HepG2 (cell line): ENCODE measurements at regions not wholly inside any gene's neighbourhood (a gene's known extent, or its start where the extent isn't known, plus 50 kb on each side); places are given as distances from the start of the nearest gene placed in this dataset.

Source experiments
- CCDC6 ChIP-seq: sonication (generic); formaldehyde crosslinking; IDR thresholded peaks from 2 replicates; pipeline ENCODE4 v1.8.1; 2022; ENCODE audit warnings: mild to moderate bottlenecking, missing genetic modification reagents, moderate library complexity
- DPF2 ChIP-seq: sonication (generic); formaldehyde crosslinking; IDR thresholded peaks from 2 replicates; pipeline ENCODE4 v1.4.0; 2020; ENCODE audit warnings: mild to moderate bottlenecking, low read depth, missing genetic modification reagents, borderline replicate concordance
- FOXA1 ChIP-seq, 2 experiments: fragments of 450-650 bp in 1 of 2; sonication (generic) in 1 of 2; formaldehyde crosslinking in 1 of 2; IDR thresholded peaks; 2 replicates each; pipeline versions ENCODE4 v1.4.0 to v1.6.1; 2016 to 2020; ENCODE audit warnings: missing genetic modification reagents in 1 of 2
- KAT8 ChIP-seq: IDR thresholded peaks from 2 replicates; pipeline ENCODE4 v1.6.1; 2016; ENCODE audit warnings: missing genetic modification reagents, missing compliant biosample characterization
- KLF12 ChIP-seq: sonication (generic); formaldehyde crosslinking; IDR thresholded peaks from 2 replicates; pipeline ENCODE4 v1.4.0; 2020; ENCODE audit warnings: missing genetic modification reagents, borderline replicate concordance
- MEIS2 ChIP-seq: sonication (generic); formaldehyde crosslinking; IDR thresholded peaks from 2 replicates; pipeline ENCODE4 v1.9.0; 2021; ENCODE audit warnings: mild to moderate bottlenecking, missing genetic modification reagents
- RBFOX2 ChIP-seq: fragments of 200-400 bp; formaldehyde crosslinking; IDR thresholded peaks from 2 replicates; pipeline ENCODE4 v1.6.1; 2017; ENCODE audit warnings: low read depth, mild to moderate bottlenecking, low read length
- RFX1 ChIP-seq: fragments of 450-650 bp; IDR thresholded peaks from 2 replicates; pipeline ENCODE4 v1.6.1; 2017
- RFX5 ChIP-seq: IDR thresholded peaks from 2 replicates; pipeline ENCODE4 v1.6.1; 2011; ENCODE audit warnings: low read depth, low read length, improper control_type of control experiment
- TBX3 ChIP-seq: fragments of 450-650 bp; IDR thresholded peaks from 2 replicates; pipeline ENCODE4 v1.6.1; 2017; ENCODE audit warnings: antibody characterized with exemption, mild to moderate bottlenecking, inconsistent platforms, borderline replicate concordance
- TERF1 ChIP-seq: sonication (generic); formaldehyde crosslinking; IDR thresholded peaks from 2 replicates; pipeline ENCODE4 v1.8.0; 2022; ENCODE audit warnings: mild to moderate bottlenecking, missing genetic modification reagents, moderate library complexity
- U2AF1 ChIP-seq: fragments of 200-400 bp; formaldehyde crosslinking; optimal IDR thresholded peaks from 2 replicates; pipeline ENCODE3; 2017; ENCODE audit warnings: mild to moderate bottlenecking, low read depth, low read length
- ZBTB25 ChIP-seq: IDR thresholded peaks from 2 replicates; pipeline ENCODE4 v1.6.1; 2018; ENCODE audit warnings: missing genetic modification reagents
- ZBTB38 ChIP-seq: sonication (generic); formaldehyde crosslinking; IDR thresholded peaks from 2 replicates; pipeline ENCODE4 v1.5.1; 2020; ENCODE audit warnings: mild to moderate bottlenecking, missing genetic modification reagents
- ZBTB4 ChIP-seq: sonication (generic); formaldehyde crosslinking; IDR thresholded peaks from 2 replicates; pipeline ENCODE4 v1.4.0; 2020; ENCODE audit warnings: missing genetic modification reagents, mild to moderate bottlenecking, borderline replicate concordance
- ZBTB44 ChIP-seq: sonication (generic); formaldehyde crosslinking; IDR thresholded peaks from 2 replicates; pipeline ENCODE4 v1.4.0; 2020; ENCODE audit warnings: missing genetic modification reagents
- ZGPAT ChIP-seq: IDR thresholded peaks from 2 replicates; pipeline ENCODE4 v1.6.1; 2016; ENCODE audit warnings: mild to moderate bottlenecking
- ZNF282 ChIP-seq: fragments of 450-650 bp; IDR thresholded peaks from 2 replicates; pipeline ENCODE4 v1.6.1; 2018; ENCODE audit not compliant: partially characterized antibody
- ZNF512 ChIP-seq: sonication (generic); formaldehyde crosslinking; IDR thresholded peaks from 2 replicates; pipeline ENCODE4 v1.4.0; 2020; ENCODE audit warnings: mild to moderate bottlenecking, missing genetic modification reagents
- ZNF530 ChIP-seq: sonication (generic); formaldehyde crosslinking; IDR thresholded peaks from 2 replicates; pipeline ENCODE4 v1.5.0; 2020; ENCODE audit warnings: low read depth, mild to moderate bottlenecking, missing genetic modification reagents
- ZNF644 ChIP-seq: IDR thresholded peaks from 2 replicates; pipeline ENCODE4 v1.6.1; 2016; ENCODE audit warnings: low read depth
- ZNF713 ChIP-seq: sonication (generic); formaldehyde crosslinking; IDR thresholded peaks from 2 replicates; pipeline ENCODE4 v1.4.0; 2020; ENCODE audit warnings: mild to moderate bottlenecking, missing genetic modification reagents

- TF ChIP-seq ZBTB44 (CRISPR knock-in tag) (no peak), KAT8 (no peak), ZNF282 (no peak), ZBTB25 (CRISPR knock-in tag) (no peak), RFX1 (no peak), U2AF1 (no peak), ZNF512 (CRISPR knock-in tag) (no peak), TERF1 (no peak), ZNF713 (no peak), KLF12 (CRISPR knock-in tag) (no peak), ZNF530 (CRISPR knock-in tag) (no peak), DPF2 (CRISPR knock-in tag) (0 out of 2 replicates have a peak, but pooled peaks have one; percentile 28), FOXA1 (IDR thresholded peaks at IDR 0.05) (no peak), FOXA1 (CRISPR knock-in tag; IDR thresholded peaks at IDR 0.05) (peak; percentile 49), CCDC6 (CRISPR knock-in tag) (no peak), ZBTB4 (no peak), RBFOX2 (no peak), ZGPAT (CRISPR knock-in tag) (no peak), MEIS2 (no peak), ZNF644 (CRISPR knock-in tag) (peak; percentile 56; the same call in 1 of the 2 replicates), ZBTB38 (CRISPR knock-in tag) (no peak), RFX5 (no peak), TBX3 (no peak)
Observed at GRCh38 chr1:219331424-219331823, 157.7 kb downstream of the LYPLAL1 start (continued).
